ENCODE measurements at regions not wholly inside any gene's neighbourhood (a gene's known extent, or its start where the extent isn't known, plus 50 kb on each side); places are given as distances from the start of the nearest gene placed in this dataset.

GRCh38 chr4:59380841-59381366, 1819.2 kb upstream of the ADGRL3 start:
- H3K27me3 ChIP-seq = no peaks in the 10 kb centered on the region
- DNase-seq = no peak
- no peak overlapping the region for H3K27ac ChIP-seq
- WGBS, 4 donors = 83 to 92% (median 90%) methylated on average over 2 of the region's 2 CpGs
- H3K4me3 ChIP-seq = no peak overlapping the region
- no peaks in the 10 kb centered on the region for H3K4me1 ChIP-seq (replicated peaks in 1 of 2)
- no peaks in the 10 kb centered on the region for H3K9me3 ChIP-seq (replicated peaks in 1 of 3)
- TF ChIP-seq CTCF (IDR thresholded peaks at IDR 0.05) (no peak), POLR2A (IDR thresholded peaks at IDR 0.05) (no peak)
- no peaks in the 10 kb centered on the region for H3K36me3 ChIP-seq (replicated peaks in 1 of 2)
- intact Hi-C loops (cut with DNase I) = no loop called here

DNA sequence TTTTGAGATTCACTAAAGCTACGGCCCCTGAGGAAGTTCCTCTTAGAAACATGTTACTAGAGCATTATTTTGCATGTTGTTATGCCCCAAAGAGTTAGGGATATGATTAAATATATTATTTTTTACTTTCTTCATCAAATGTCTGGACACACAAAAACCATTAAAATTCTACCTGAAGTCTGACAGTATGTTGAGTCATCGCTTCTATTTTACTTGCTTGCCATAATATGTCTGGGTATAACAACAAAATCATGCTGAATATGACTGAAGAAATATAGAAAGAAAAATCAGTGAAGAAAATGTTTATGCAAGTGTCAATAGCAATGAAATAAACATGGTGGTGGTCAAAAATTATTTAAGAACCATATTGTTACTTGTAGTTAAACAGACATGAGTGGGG, 1818.5 kb upstream of the ADGRL3 start:
- Histone ChIP-seq H3K36me3 (replicated peaks in 1 of 2) (no peaks in the 10 kb centered on the region), H3K4me1 (replicated peaks in 1 of 2) (no peaks in the 10 kb centered on the region), H3K27ac (no peak overlapping the region), H3K9me3 (replicated peaks in 1 of 3) (no peaks in the 10 kb centered on the region), H3K27me3 (no peaks in the 10 kb centered on the region), H3K4me3 (no peak overlapping the region)
- TF ChIP-seq CTCF (IDR thresholded peaks at IDR 0.05) = no peak
- no peak for TF ChIP-seq POLR2A (IDR thresholded peaks at IDR 0.05)
- intact Hi-C loops (cut with DNase I) = no loop called here
- WGBS, 4 donors = 74 to 86% (median 83%) methylated on average over 2 of the region's 2 CpGs
- DNase-seq = no peak

GRCh38 chr4:59387759-59388758, 1812.1 kb upstream of the ADGRL3 start:
- Histone ChIP-seq H3K27ac (no peak overlapping the region), H3K9me3 (replicated peaks in 1 of 3) (peaks cover 0 to 12% (median 0%) of the 10 kb centered on the region in 3 donors), H3K4me3 (no peak overlapping the region), H3K4me1 (replicated peaks in 1 of 2) (no peaks in the 10 kb centered on the region), H3K27me3 (no peaks in the 10 kb centered on the region), H3K36me3 (replicated peaks in 1 of 2) (no peaks in the 10 kb centered on the region)
- WGBS, 4 donors = 71 to 78% (median 74%) methylated on average over 7 of the region's 7 CpGs
- no peak for TF ChIP-seq CTCF (IDR thresholded peaks at IDR 0.05)
- no peak for TF ChIP-seq POLR2A (IDR thresholded peaks at IDR 0.05)
- intact Hi-C loops (cut with DNase I) = no loop called here
- no peak for DNase-seq

DNA sequence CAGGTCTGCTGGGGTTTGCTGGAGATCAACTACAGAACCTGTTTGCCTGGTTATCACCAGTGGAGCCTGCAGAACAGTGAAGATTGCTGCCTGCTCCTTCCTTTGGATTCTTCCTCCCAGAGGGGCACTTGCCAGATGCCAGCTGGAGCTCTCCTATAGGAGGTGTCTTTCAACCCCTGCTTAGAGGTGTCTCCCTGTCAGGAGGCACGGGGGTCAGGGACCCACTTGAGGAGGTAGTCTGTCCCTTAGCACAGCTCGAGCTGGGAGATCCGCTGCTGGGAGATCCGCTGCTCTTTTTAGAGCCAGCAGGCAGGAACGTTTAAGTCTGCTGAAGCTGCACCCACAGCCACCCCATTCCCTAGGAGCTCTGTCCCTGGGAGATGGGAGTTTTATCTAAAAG, 1806.3 kb upstream of the ADGRL3 start:
- H3K27me3 ChIP-seq = no peaks in the 10 kb centered on the region
- peaks cover 0 to 4% (median 0%) of the 10 kb centered on the region in 3 donors for H3K9me3 ChIP-seq (replicated peaks in 1 of 3)
- TF ChIP-seq POLR2A (IDR thresholded peaks at IDR 0.05) (no peak), CTCF (IDR thresholded peaks at IDR 0.05) (no peak)
- H3K4me3 ChIP-seq = no peak overlapping the region
- H3K4me1 ChIP-seq (replicated peaks in 1 of 2) = no peaks in the 10 kb centered on the region
- H3K27ac ChIP-seq = no peak overlapping the region
- no peak for DNase-seq
- H3K36me3 ChIP-seq (replicated peaks in 1 of 2) = no peaks in the 10 kb centered on the region
- intact Hi-C loops (cut with DNase I) = no loop called here
- WGBS, 4 donors = 40 to 93% (median 85%) methylated on average over 1 to 5 of the region's 5 CpGs
